ENCODE measurements at regions not wholly inside any gene's neighbourhood (a gene's known extent, or its start where the extent isn't known, plus 50 kb on each side); places are given as distances from the start of the nearest gene placed in this dataset.

GRCh38 chr4:115355329-115355728 is 241.9 kb upstream of the NDST4 start:
- TF ChIP-seq CTCF (IDR thresholded peaks at IDR 0.05) (no peak), EP300 (IDR thresholded peaks at IDR 0.05) (no peak), POLR2A (IDR thresholded peaks at IDR 0.05) (no peak), POLR2AphosphoS5 (IDR thresholded peaks at IDR 0.05) (no peak)
- H3K27me3 ChIP-seq: no peaks in the 10 kb centered on the region
- H3K9me3 ChIP-seq: peaks cover 0 to 36% (median 22%) of the 10 kb centered on the region in 4 donors
- 79 to 100% (median 87%) methylated on average over 1 to 3 of the region's 3 CpGs for WGBS, 5 donors
- no peaks in the 10 kb centered on the region for H3K36me3 ChIP-seq
- intact Hi-C loops (cut with DNase I; ENCODE audit: low total_unique reads): no loop called here
- H3K27ac ChIP-seq: no peak overlapping the region
- no peak for DNase-seq
- H3K4me3 ChIP-seq: no peak overlapping the region
- H3K4me1 ChIP-seq: no peaks in the 10 kb centered on the region

GRCh38 chr4:115353370-115353769 is 239.9 kb upstream of the NDST4 start:
- H3K9me3 ChIP-seq: peaks cover 0 to 36% (median 22%) of the 10 kb centered on the region in 4 donors
- no peaks in the 10 kb centered on the region for H3K36me3 ChIP-seq
- H3K27ac ChIP-seq: no peak overlapping the region
- WGBS, 5 donors: 89 to 100% (median 96%) methylated on average over 1 of the region's 1 CpG
- H3K4me1 ChIP-seq: no peaks in the 10 kb centered on the region
- no peak for TF ChIP-seq POLR2AphosphoS5 (IDR thresholded peaks at IDR 0.05)
- no peak for TF ChIP-seq POLR2A (IDR thresholded peaks at IDR 0.05)
- no peak for TF ChIP-seq CTCF (IDR thresholded peaks at IDR 0.05)
- TF ChIP-seq EP300 (IDR thresholded peaks at IDR 0.05): no peak
- no peak overlapping the region for H3K4me3 ChIP-seq
- H3K27me3 ChIP-seq: no peaks in the 10 kb centered on the region
- intact Hi-C loops (cut with DNase I; ENCODE audit: low total_unique reads): no loop called here
- DNase-seq: no peak

GRCh38 chr4:115343171-115343570 is 229.8 kb upstream of the NDST4 start:
- Histone ChIP-seq H3K4me1 (no peaks in the 10 kb centered on the region), H3K36me3 (no peaks in the 10 kb centered on the region), H3K4me3 (no peak overlapping the region), H3K27me3 (no peaks in the 10 kb centered on the region), H3K27ac (no peak overlapping the region), H3K9me3 (no peaks in the 10 kb centered on the region)
- intact Hi-C loops (cut with DNase I; ENCODE audit: low total_unique reads): no loop called here
- DNase-seq: no peak
- TF ChIP-seq CTCF (IDR thresholded peaks at IDR 0.05) (no peak), EP300 (IDR thresholded peaks at IDR 0.05) (no peak), POLR2A (IDR thresholded peaks at IDR 0.05) (no peak), POLR2AphosphoS5 (IDR thresholded peaks at IDR 0.05) (no peak)

GRCh38 chr4:115334736-115335411 is 221.5 kb upstream of the NDST4 start:
- no peak overlapping the region for H3K27ac ChIP-seq
- no peaks in the 10 kb centered on the region for H3K27me3 ChIP-seq
- intact Hi-C loops (cut with DNase I; ENCODE audit: low total_unique reads): no loop called here
- H3K36me3 ChIP-seq: no peaks in the 10 kb centered on the region
- WGBS, 5 donors: 83 to 93% (median 91%) methylated on average over 4 of the region's 4 CpGs
- TF ChIP-seq POLR2AphosphoS5 (IDR thresholded peaks at IDR 0.05): no peak
- TF ChIP-seq POLR2A (IDR thresholded peaks at IDR 0.05): no peak
- TF ChIP-seq EP300 (IDR thresholded peaks at IDR 0.05): no peak
- TF ChIP-seq CTCF (IDR thresholded peaks at IDR 0.05): no peak
- no peaks in the 10 kb centered on the region for H3K4me1 ChIP-seq
- no peak for DNase-seq
- no peak overlapping the region for H3K4me3 ChIP-seq
- H3K9me3 ChIP-seq: no peaks in the 10 kb centered on the region
